GM12874 (cell line): ENCODE measurements at regions not wholly inside any gene's neighbourhood (a gene's known extent, or its start where the extent isn't known, plus 50 kb on each side); places are given as distances from the start of the nearest gene placed in this dataset.

Experiments
- TF ChIP-seq, protein P1 (sequence below): IDR thresholded peaks from 2 replicates; pipeline ENCODE4 v1.5.1; 2011; ENCODE audit warnings: low read depth, mild to moderate bottlenecking, control low read depth, low read length, moderate library complexity; ENCODE audit not compliant: insufficient read depth

DNA sequence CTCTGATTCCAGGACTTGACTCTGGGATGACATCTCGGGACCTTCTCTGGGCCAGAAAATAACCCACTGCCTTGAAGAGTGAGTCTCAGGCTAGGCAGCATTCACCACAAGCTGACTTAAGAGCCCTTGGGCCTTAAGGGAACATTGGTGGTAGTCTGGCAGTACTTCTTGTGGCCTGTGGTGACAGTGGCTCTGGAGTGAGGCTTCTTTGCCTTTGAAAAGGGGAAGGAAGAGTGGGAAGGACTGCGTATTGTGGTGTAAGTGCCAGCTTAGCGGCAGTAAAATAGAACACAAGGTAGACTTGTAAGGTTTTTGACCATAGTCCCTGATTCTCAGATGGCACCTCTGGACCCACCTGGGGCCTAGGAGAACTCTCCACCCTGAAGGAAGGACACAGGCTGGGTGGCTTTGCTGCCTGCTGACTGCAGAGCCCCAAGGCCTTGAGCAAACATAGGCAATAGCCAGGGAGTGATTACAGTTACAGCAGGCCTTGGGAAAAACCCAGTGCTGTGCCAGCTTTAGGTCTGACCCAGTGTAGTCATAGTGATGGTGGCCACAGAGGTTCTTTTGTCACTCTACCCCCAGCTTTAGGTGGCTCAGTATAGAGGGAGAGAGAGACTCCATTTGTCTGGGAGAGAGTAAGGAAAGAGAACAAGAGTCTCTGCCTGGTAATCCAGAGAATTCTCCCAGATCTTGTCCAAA is 483.9 kb downstream of the SH2D4B start:
- TF ChIP-seq, protein P1, sequence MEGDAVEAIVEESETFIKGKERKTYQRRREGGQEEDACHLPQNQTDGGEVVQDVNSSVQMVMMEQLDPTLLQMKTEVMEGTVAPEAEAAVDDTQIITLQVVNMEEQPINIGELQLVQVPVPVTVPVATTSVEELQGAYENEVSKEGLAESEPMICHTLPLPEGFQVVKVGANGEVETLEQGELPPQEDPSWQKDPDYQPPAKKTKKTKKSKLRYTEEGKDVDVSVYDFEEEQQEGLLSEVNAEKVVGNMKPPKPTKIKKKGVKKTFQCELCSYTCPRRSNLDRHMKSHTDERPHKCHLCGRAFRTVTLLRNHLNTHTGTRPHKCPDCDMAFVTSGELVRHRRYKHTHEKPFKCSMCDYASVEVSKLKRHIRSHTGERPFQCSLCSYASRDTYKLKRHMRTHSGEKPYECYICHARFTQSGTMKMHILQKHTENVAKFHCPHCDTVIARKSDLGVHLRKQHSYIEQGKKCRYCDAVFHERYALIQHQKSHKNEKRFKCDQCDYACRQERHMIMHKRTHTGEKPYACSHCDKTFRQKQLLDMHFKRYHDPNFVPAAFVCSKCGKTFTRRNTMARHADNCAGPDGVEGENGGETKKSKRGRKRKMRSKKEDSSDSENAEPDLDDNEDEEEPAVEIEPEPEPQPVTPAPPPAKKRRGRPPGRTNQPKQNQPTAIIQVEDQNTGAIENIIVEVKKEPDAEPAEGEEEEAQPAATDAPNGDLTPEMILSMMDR, result no peak

DNA sequence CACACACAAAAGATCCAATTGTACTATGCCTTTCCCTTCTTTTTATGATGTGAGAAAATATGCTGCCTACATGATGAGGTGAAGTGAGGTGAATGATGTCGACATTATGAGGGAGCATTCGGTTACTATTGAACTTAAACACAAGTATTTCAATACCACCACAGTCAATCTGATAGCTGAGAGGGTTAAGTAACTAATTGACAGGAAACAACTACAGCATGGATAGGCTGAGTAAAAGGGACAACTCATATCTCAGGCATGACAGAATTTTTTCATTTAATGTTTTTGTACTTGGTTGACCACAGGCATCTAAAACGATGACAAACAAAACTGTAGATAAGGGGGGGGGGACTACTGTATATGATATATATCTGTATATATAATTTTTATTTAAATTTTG is 488.9 kb downstream of the SH2D4B start:
- TF ChIP-seq, protein P1, result no peak

GRCh38 chr10:81027223-81027622 is 489.5 kb downstream of the SH2D4B start:
- TF ChIP-seq, protein P1, result no peak

GRCh38 chr10:81027706-81028105 is 490.0 kb downstream of the SH2D4B start:
- TF ChIP-seq, protein P1, result no peak

- TF ChIP-seq, protein P1, result no peak
These were observed 494.1 kb downstream of the SH2D4B start for GRCh38 chr10:81031774-81032173.

DNA sequence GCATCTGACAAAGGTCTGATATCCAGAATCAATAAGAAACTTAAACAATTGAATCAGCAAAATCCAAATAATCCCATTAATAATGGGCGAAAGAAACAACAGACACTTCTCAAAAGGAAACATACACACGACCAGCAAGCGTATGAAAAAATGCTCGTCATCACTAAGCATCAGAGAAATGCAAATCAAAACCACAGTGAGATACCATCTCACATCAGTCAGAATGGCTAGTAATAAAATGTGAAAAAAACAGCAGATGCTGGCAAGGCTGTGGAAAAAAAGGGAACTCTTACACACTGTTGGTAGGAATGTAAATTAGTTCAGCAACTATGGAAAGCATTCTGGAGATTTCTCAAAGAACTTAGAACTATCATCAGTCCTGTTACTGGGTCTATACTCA is 496.7 kb downstream of the SH2D4B start:
- TF ChIP-seq, protein P1, result no peak

DNA sequence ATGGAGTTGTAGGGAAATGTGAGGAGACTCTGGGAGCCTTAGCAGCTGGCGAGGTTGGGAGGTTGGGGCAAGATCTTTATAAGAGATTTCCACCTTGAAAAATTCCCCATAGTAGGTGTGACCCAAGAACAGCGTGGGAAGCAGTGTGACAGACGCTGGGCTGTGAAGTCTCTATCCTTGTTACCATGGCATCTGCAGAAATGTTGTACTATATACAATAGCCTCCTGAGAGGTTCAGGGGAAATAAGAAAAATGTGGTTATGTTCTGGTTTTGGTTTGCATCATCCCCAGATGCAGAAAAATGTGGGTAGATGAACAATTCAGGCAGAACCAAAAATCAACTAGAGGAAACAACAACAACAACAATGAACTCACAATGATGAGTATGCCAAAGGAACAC is 498.6 kb downstream of the SH2D4B start:
- TF ChIP-seq, protein P1, result no peak

- TF ChIP-seq, protein P1, result no peak
These were observed 502.3 kb downstream of the SH2D4B start for GRCh38 chr10:81040031-81040430.
